H1 (cell line): ENCODE measurements at regions not wholly inside any gene's neighbourhood (a gene's known extent, or its start where the extent isn't known, plus 50 kb on each side); places are given as distances from the start of the nearest gene placed in this dataset.

Source experiments
- SP4 ChIP-seq: IDR thresholded peaks from 2 replicates; pipeline ENCODE4 v1.6.1; 2012; ENCODE audit warnings: low read length, inconsistent platforms
- TF ChIP-seq, protein P1 (sequence below): IDR thresholded peaks from 2 replicates; pipeline ENCODE4 v1.6.1; 2011; ENCODE audit warnings: low read depth, mild to moderate bottlenecking, low read length; ENCODE audit not compliant: insufficient read depth

DNA sequence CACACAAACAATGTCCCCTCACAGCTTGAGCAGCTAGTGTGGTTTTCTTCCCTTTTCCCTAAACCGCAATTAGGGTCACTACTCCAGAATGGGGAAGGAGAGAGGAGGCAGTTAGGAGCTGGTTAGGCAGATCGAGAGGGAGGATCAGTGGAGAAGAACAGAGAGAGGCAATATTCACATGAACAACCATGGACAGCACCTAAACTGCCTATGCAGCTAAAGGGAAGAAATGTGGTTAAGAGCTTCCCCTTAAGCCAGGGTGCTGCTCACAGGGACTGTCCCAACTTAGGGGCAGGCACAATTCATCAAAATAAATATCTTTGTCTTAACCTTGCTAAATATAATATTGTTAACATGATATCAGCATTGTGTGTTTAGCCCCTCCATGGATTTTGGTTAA lies 359.3 kb upstream of the CDH18 start (continued):
- TF ChIP-seq, protein P1, sequence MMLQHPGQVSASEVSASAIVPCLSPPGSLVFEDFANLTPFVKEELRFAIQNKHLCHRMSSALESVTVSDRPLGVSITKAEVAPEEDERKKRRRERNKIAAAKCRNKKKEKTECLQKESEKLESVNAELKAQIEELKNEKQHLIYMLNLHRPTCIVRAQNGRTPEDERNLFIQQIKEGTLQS = no peak
- TF ChIP-seq SP4 = no peak
